A549 (cell line): ENCODE measurements at regions not wholly inside any gene's neighbourhood (a gene's known extent, or its start where the extent isn't known, plus 50 kb on each side); places are given as distances from the start of the nearest gene placed in this dataset.

ENCODE experiments used
- ATAC-seq, 2 experiments: fragments of 200-7000 bp in 1 of 2; fragments of >200 bp in 1 of 2; cut with Nextera tagmentation in 1 of 2; cut with Tn5 transposase in 1 of 2; 3 replicates each; pipeline versions ENCODE4 v1.8.0 to v1.9.1; 2018 to 2020; ENCODE audit warnings: mild to moderate bottlenecking in 1 of 2, moderate library complexity in 1 of 2
- CTCF ChIA-PET: fragments of 300-600 bp; sonication (Branson Sonifier 250); formaldehyde crosslinking; extraction: SDS; loops from one replicate; lab custom pipeline; 2021; ENCODE audit warnings: antibody characterized with exemption, inconsistent platforms; lab: Yijun Ruan, JAX
- POLR2A ChIA-PET: fragments of 350-600 bp; formaldehyde crosslinking; extraction: SDS; loops from one replicate; lab custom pipeline; 2021; ENCODE audit warnings: antibody characterized with exemption, inconsistent platforms; lab: Yijun Ruan, JAX
- DNase-seq, 2 experiments: peaks; one replicate each; pipeline versions ENCODE4 v3.0.0 to v3.0.0-alpha.2; 2011 to 2016; ENCODE audit warnings: low read depth in 1 of 2, low spot score in 1 of 2
- FAIRE-seq: peaks from 2 replicates; lab custom pipeline; 2011; peaks lifted over from hg19 to GRCh38; lab: Jason Lieb, UNC
- H3K27ac ChIP-seq, 2 experiments: fragments of >200 bp; sonication (Bioruptor Twin); formaldehyde crosslinking; 3 replicates each; pipeline ENCODE4 v1.5.1; 2016 to 2017
- H3K4me1 ChIP-seq: fragments of >200 bp; sonication (Bioruptor Twin); formaldehyde crosslinking; 3 replicates; pipeline ENCODE4 v1.6.1; 2016
- H3K4me2 ChIP-seq: fragments of >200 bp; sonication (Bioruptor Twin); formaldehyde crosslinking; 3 replicates; pipeline ENCODE4 v1.6.1; 2016
- H3K4me3 ChIP-seq: fragments of >200 bp; sonication (Bioruptor Twin); formaldehyde crosslinking; 3 replicates; pipeline ENCODE4 v1.5.1; 2016
- H3K9me3 ChIP-seq: fragments of >200 bp; sonication (Bioruptor Twin); formaldehyde crosslinking; 3 replicates; pipeline ENCODE4 v1.6.1; 2016
- BCL3 ChIP-seq: fragments of >200 bp; sonication (Bioruptor Twin); formaldehyde crosslinking; IDR thresholded peaks from 3 replicates; pipeline ENCODE4 v1.6.1; 2016
- BHLHE40 ChIP-seq: IDR thresholded peaks from 2 replicates; pipeline ENCODE4 v1.6.1; 2012; ENCODE audit warnings: low read depth, low read length, inconsistent platforms
- CBX2 ChIP-seq: fragments of 200-600 bp; sonication (generic); IDR thresholded peaks from 2 replicates; pipeline ENCODE4 v1.6.1; 2016; ENCODE audit warnings: low read depth, mild to moderate bottlenecking, borderline replicate concordance
- EHMT2 ChIP-seq: fragments of 200-600 bp; sonication (generic); IDR thresholded peaks from 2 replicates; pipeline ENCODE4 v1.6.1; 2016; ENCODE audit warnings: antibody characterized with exemption, low read depth, mild to moderate bottlenecking, moderate library complexity
- GATA3 ChIP-seq: IDR thresholded peaks from 2 replicates; pipeline ENCODE4 v1.6.1; 2012; ENCODE audit warnings: borderline replicate concordance
- HDAC2 ChIP-seq: fragments of 200-600 bp; sonication (generic); IDR thresholded peaks from 2 replicates; pipeline ENCODE4 v1.6.1; 2016
- HOXA7 ChIP-seq: fragments of 250-450 bp; sonication (Bioruptor Pico); IDR thresholded peaks from 2 replicates; pipeline ENCODE4 v1.5.0; 2020; ENCODE audit warnings: mild to moderate bottlenecking, moderate library complexity
- JUN ChIP-seq, 2 experiments: fragments of >200 bp; sonication (Bioruptor Twin); formaldehyde crosslinking; IDR thresholded peaks; 2 replicates in 1 of 2; 3 replicates in 1 of 2; pipeline ENCODE4 v1.6.1; 2016 to 2017
- MAFK ChIP-seq: fragments of 450-650 bp; IDR thresholded peaks from 2 replicates; pipeline ENCODE4 v1.6.1; 2014; ENCODE audit not compliant: partially characterized antibody
- PBX3 ChIP-seq: IDR thresholded peaks from 2 replicates; pipeline ENCODE4 v1.6.1; 2012
- PHF8 ChIP-seq: fragments of 200-600 bp; sonication (generic); IDR thresholded peaks from 2 replicates; pipeline ENCODE4 v1.6.1; 2016; ENCODE audit warnings: low read depth, mild to moderate bottlenecking, antibody characterized with exemption, moderate library complexity, borderline replicate concordance
- POLR2AphosphoS2 ChIP-seq: conservative IDR thresholded peaks from 2 replicates; pipeline ENCODE4 v1.6.1; 2012; ENCODE audit warnings: low read length, improper control_type of control experiment, inconsistent platforms
- RARB ChIP-seq: fragments of 250-450 bp; sonication (Bioruptor Pico); IDR thresholded peaks from 2 replicates; pipeline ENCODE4 v1.8.0; 2021; ENCODE audit warnings: mild to moderate bottlenecking, moderate library complexity
- RCOR1 ChIP-seq: fragments of 150-350 bp; IDR thresholded peaks from 2 replicates; pipeline ENCODE4 v1.6.1; 2014; ENCODE audit warnings: antibody characterized with exemption, low read length, low read depth
- REST ChIP-seq: fragments of 200-600 bp; sonication (generic); IDR thresholded peaks from 2 replicates; pipeline ENCODE4 v1.6.1; 2016; ENCODE audit warnings: antibody characterized with exemption, mild to moderate bottlenecking, moderate library complexity
- SMC3 ChIP-seq: fragments of >200 bp; sonication (Bioruptor Twin); formaldehyde crosslinking; IDR thresholded peaks from 3 replicates; pipeline ENCODE4 v1.6.1; 2018; ENCODE audit warnings: inconsistent platforms
- TFCP2L1 ChIP-seq: fragments of 250-450 bp; sonication (Bioruptor Pico); IDR thresholded peaks from 2 replicates; pipeline ENCODE4 v1.5.0; 2021; ENCODE audit warnings: mild to moderate bottlenecking
- TP53 ChIP-seq: fragments of 250-450 bp; sonication (Bioruptor Pico); IDR thresholded peaks from 2 replicates; pipeline ENCODE4 v1.5.0; 2021; ENCODE audit warnings: mild to moderate bottlenecking, moderate library complexity
- ZC3H11A ChIP-seq: fragments of 450-650 bp; IDR thresholded peaks from 2 replicates; pipeline ENCODE4 v1.6.1; 2014; ENCODE audit warnings: antibody characterized with exemption, mild to moderate bottlenecking
- ZSCAN20 ChIP-seq: fragments of 250-450 bp; sonication (Bioruptor Pico); IDR thresholded peaks from 2 replicates; pipeline ENCODE4 v1.8.0; 2022; ENCODE audit warnings: mild to moderate bottlenecking, moderate library complexity
- WGBS: methylation state at CpG from one replicate; pipeline ENCODE4 v1.1.6; 2017; ENCODE audit errors: missing lambda C conversion rate; 5-methylcytosine and 5-hydroxymethylcytosine counted together

GRCh38 chr14:89484051-89484844 lies 67.2 kb upstream of the FOXN3 start:
- Histone ChIP-seq H3K9me3 (no peaks in the 10 kb centered on the region), H3K4me3 (no peak overlapping the region), H3K27ac (no peak overlapping the region), H3K4me1 (no peaks in the 10 kb centered on the region), H3K4me2 (no peak overlapping the region)
- ATAC-seq (no peak), FAIRE-seq (no peak), DNase-seq (no peak)
- ChIA-PET POLR2A (no interaction called here), CTCF (no interaction called here)
- TF ChIP-seq SMC3: no peak
- TF ChIP-seq RARB (CRISPR knock-in tag): no peak
- no peak for TF ChIP-seq TFCP2L1 (CRISPR knock-in tag)
- TF ChIP-seq ZC3H11A: no peak
- TF ChIP-seq JUN (IDR thresholded peaks at IDR 0.05): no peak
- no peak for TF ChIP-seq MAFK
- 73% methylated on average over 8 of the region's 9 CpGs for WGBS

GRCh38 chr14:89481196-89481595 lies 64.2 kb upstream of the FOXN3 start:
- ChIA-PET POLR2A (no interaction called here), CTCF (interaction anchor here (0.7 kb wide), 1 partner anchor 696 kb away, joined by 3 read pairs; no protein-coding TSS in a partner anchor)
- 68% methylated on average over 11 of the region's 11 CpGs for WGBS
- Histone ChIP-seq H3K4me2 (no peak overlapping the region), H3K4me3 (no peak overlapping the region), H3K4me1 (no peaks in the 10 kb centered on the region), H3K27ac (no peak overlapping the region), H3K9me3 (no peaks in the 10 kb centered on the region)
- no peak for TF ChIP-seq ZSCAN20
- TF ChIP-seq PHF8: no peak
- TF ChIP-seq GATA3: no peak
- no peak for TF ChIP-seq POLR2AphosphoS2
- TF ChIP-seq RCOR1: no peak
- TF ChIP-seq JUN (IDR thresholded peaks at IDR 0.05): no peak
- TF ChIP-seq HOXA7: no peak
- TF ChIP-seq BHLHE40: no peak
- no peak for TF ChIP-seq ZC3H11A
- no peak for TF ChIP-seq HDAC2
- no peak for TF ChIP-seq EHMT2
- no peak for TF ChIP-seq CBX2
- TF ChIP-seq REST: no peak
- no peak for TF ChIP-seq TP53 (CRISPR knock-in tag)
- no peak for TF ChIP-seq BCL3
- TF ChIP-seq PBX3: no peak
- ATAC-seq (no peak), DNase-seq (no peak), FAIRE-seq (no peak)
